Panc1 (cell line): ENCODE measurements at regions not wholly inside any gene's neighbourhood (a gene's known extent, or its start where the extent isn't known, plus 50 kb on each side); places are given as distances from the start of the nearest gene placed in this dataset.

Source experiments
- POLR2AphosphoS5 ChIP-seq: IDR thresholded peaks from 2 replicates; pipeline ENCODE4 v1.6.1; 2012; ENCODE audit warnings: mild to moderate bottlenecking, low read depth, low read length, moderate library complexity
- SIN3A ChIP-seq: IDR thresholded peaks from 2 replicates; pipeline ENCODE4 v1.6.1; 2012; ENCODE audit warnings: low read depth, mild to moderate bottlenecking, low read length, moderate library complexity, borderline replicate concordance; ENCODE audit not compliant: insufficient read depth
- TCF7L2 ChIP-seq: IDR thresholded peaks from 2 replicates; pipeline ENCODE4 v1.6.1; 2011; ENCODE audit warnings: mild to moderate bottlenecking, low read depth, low read length, inconsistent platforms
- TF ChIP-seq, protein P1 (sequence below): fragments of 450-650 bp; IDR thresholded peaks from 2 replicates; pipeline ENCODE4 v1.5.1; 2017; ENCODE audit warnings: mild to moderate bottlenecking
- TF ChIP-seq, protein P2 (sequence below), 2 experiments: IDR thresholded peaks; 2 replicates each; pipeline ENCODE4 v1.6.1; 2011 to 2012; ENCODE audit warnings: low read depth in 2 of 2, control low read depth in 1 of 2, low read length in 1 of 2, mild to moderate bottlenecking in 1 of 2, moderate library complexity in 1 of 2; ENCODE audit not compliant: insufficient read depth in 1 of 2

GRCh38 chr4:74543983-74544382, 99.0 kb downstream of the AREG start:
- TF ChIP-seq, protein P1, sequence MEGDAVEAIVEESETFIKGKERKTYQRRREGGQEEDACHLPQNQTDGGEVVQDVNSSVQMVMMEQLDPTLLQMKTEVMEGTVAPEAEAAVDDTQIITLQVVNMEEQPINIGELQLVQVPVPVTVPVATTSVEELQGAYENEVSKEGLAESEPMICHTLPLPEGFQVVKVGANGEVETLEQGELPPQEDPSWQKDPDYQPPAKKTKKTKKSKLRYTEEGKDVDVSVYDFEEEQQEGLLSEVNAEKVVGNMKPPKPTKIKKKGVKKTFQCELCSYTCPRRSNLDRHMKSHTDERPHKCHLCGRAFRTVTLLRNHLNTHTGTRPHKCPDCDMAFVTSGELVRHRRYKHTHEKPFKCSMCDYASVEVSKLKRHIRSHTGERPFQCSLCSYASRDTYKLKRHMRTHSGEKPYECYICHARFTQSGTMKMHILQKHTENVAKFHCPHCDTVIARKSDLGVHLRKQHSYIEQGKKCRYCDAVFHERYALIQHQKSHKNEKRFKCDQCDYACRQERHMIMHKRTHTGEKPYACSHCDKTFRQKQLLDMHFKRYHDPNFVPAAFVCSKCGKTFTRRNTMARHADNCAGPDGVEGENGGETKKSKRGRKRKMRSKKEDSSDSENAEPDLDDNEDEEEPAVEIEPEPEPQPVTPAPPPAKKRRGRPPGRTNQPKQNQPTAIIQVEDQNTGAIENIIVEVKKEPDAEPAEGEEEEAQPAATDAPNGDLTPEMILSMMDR = no peak
- TF ChIP-seq POLR2AphosphoS5 = no peak
- no peak for TF ChIP-seq SIN3A
- no peak for TF ChIP-seq TCF7L2
- TF ChIP-seq, protein P2, sequence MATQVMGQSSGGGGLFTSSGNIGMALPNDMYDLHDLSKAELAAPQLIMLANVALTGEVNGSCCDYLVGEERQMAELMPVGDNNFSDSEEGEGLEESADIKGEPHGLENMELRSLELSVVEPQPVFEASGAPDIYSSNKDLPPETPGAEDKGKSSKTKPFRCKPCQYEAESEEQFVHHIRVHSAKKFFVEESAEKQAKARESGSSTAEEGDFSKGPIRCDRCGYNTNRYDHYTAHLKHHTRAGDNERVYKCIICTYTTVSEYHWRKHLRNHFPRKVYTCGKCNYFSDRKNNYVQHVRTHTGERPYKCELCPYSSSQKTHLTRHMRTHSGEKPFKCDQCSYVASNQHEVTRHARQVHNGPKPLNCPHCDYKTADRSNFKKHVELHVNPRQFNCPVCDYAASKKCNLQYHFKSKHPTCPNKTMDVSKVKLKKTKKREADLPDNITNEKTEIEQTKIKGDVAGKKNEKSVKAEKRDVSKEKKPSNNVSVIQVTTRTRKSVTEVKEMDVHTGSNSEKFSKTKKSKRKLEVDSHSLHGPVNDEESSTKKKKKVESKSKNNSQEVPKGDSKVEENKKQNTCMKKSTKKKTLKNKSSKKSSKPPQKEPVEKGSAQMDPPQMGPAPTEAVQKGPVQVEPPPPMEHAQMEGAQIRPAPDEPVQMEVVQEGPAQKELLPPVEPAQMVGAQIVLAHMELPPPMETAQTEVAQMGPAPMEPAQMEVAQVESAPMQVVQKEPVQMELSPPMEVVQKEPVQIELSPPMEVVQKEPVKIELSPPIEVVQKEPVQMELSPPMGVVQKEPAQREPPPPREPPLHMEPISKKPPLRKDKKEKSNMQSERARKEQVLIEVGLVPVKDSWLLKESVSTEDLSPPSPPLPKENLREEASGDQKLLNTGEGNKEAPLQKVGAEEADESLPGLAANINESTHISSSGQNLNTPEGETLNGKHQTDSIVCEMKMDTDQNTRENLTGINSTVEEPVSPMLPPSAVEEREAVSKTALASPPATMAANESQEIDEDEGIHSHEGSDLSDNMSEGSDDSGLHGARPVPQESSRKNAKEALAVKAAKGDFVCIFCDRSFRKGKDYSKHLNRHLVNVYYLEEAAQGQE (IDR thresholded peaks at IDR 0.05; ENCODE audit: insufficient read depth in 1 of 2, low read depth in 2 of 2, low read length in 1 of 2) = no peak
